ENCODE measurements at regions not wholly inside any gene's neighbourhood (a gene's known extent, or its start where the extent isn't known, plus 50 kb on each side); places are given as distances from the start of the nearest gene placed in this dataset.
"Not testable (repeated sequence)": the region's sequence is repeated elsewhere in the genome, so short reads cannot be mapped to it uniquely, and the experiment has no call there.

GRCh38 chr5:100161868-100162267, 373.3 kb upstream of the FAM174A start:
- no peaks in the 10 kb centered on the region for H3K36me3 ChIP-seq (ENCODE audit: control insufficient read depth, insufficient read depth, low read length)
- H3K9ac ChIP-seq (ENCODE audit: low read length) = no peak overlapping the region
- H3K27ac ChIP-seq (ENCODE audit: low read depth, low read length) = no peak overlapping the region
- no peak overlapping the region for H3K4me3 ChIP-seq (ENCODE audit: low read length)
- H3K4me1 ChIP-seq (ENCODE audit: control insufficient read depth, insufficient read depth, low read length) = no peaks in the 10 kb centered on the region
- no peaks in the 10 kb centered on the region for H3K27me3 ChIP-seq (ENCODE audit: control insufficient read depth, insufficient read depth, low read length)

DNA sequence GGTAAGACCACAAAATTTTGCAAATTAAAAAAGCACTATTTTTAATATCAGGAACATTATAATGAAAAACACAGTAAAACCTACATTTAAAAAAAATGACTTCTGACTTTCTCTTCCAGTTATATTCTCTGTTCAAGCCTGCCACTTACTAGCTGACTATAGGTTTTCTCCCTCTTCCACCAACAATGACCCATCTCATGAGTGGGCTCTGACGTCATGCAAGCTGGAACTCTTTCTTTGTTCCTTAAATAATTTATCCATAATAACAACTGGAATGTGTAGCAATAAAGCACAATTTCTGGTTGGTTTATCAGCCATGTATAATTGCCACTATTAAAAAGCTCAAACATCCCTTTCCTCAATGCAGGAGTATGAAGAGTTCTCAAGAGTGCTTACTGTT, 378.1 kb upstream of the FAM174A start:
- no peak overlapping the region for H3K9ac ChIP-seq (ENCODE audit: low read length)
- H3K36me3 ChIP-seq (ENCODE audit: control insufficient read depth, insufficient read depth, low read length) = no peaks in the 10 kb centered on the region
- H3K27me3 ChIP-seq (ENCODE audit: control insufficient read depth, insufficient read depth, low read length) = no peaks in the 10 kb centered on the region
- no peaks in the 10 kb centered on the region for H3K4me1 ChIP-seq (ENCODE audit: control insufficient read depth, insufficient read depth, low read length)
- no peak overlapping the region for H3K27ac ChIP-seq (ENCODE audit: low read depth, low read length)
- no peak overlapping the region for H3K4me3 ChIP-seq (ENCODE audit: low read length)

GRCh38 chr5:100148239-100148638, 386.9 kb upstream of the FAM174A start:
- no peaks in the 10 kb centered on the region for H3K36me3 ChIP-seq (ENCODE audit: control insufficient read depth, insufficient read depth, low read length)
- no peaks in the 10 kb centered on the region for H3K4me1 ChIP-seq (ENCODE audit: control insufficient read depth, insufficient read depth, low read length)
- H3K9ac ChIP-seq (ENCODE audit: low read length) = no peak overlapping the region
- no peaks in the 10 kb centered on the region for H3K27me3 ChIP-seq (ENCODE audit: control insufficient read depth, insufficient read depth, low read length)
- H3K4me3 ChIP-seq (ENCODE audit: low read length) = no peak overlapping the region
- H3K27ac ChIP-seq (ENCODE audit: low read depth, low read length) = no peak overlapping the region

- Histone ChIP-seq H3K9ac (ENCODE audit: low read length) (no peak overlapping the region), H3K27me3 (ENCODE audit: control insufficient read depth, insufficient read depth, low read length) (no peaks in the 10 kb centered on the region), H3K36me3 (ENCODE audit: control insufficient read depth, insufficient read depth, low read length) (no peaks in the 10 kb centered on the region), H3K4me1 (ENCODE audit: control insufficient read depth, insufficient read depth, low read length) (no peaks in the 10 kb centered on the region), H3K4me3 (ENCODE audit: low read length) (no peak overlapping the region), H3K27ac (ENCODE audit: low read depth, low read length) (no peak overlapping the region)
Observed at GRCh38 chr5:100142607-100143006, 392.6 kb upstream of the FAM174A start.

- Histone ChIP-seq H3K27me3 (ENCODE audit: control insufficient read depth, insufficient read depth, low read length) (no peaks in the 10 kb centered on the region), H3K27ac (ENCODE audit: low read depth, low read length) (no peak overlapping the region)
Observed at GRCh38 chr5:100131161-100131560, 404.0 kb upstream of the FAM174A start.

GRCh38 chr5:100130307-100130706, 404.9 kb upstream of the FAM174A start:
- Histone ChIP-seq H3K4me3 (ENCODE audit: low read length) (no peak overlapping the region), H3K9ac (ENCODE audit: low read length) (no peak overlapping the region), H3K4me1 (ENCODE audit: control insufficient read depth, insufficient read depth, low read length) (no peaks in the 10 kb centered on the region), H3K27ac (ENCODE audit: low read depth, low read length) (no peak overlapping the region), H3K36me3 (ENCODE audit: control insufficient read depth, insufficient read depth, low read length) (no peaks in the 10 kb centered on the region), H3K27me3 (ENCODE audit: control insufficient read depth, insufficient read depth, low read length) (no peaks in the 10 kb centered on the region)

More at GRCh38 chr5:100131161-100131560, 404.0 kb upstream of the FAM174A start:
- Histone ChIP-seq H3K36me3 (ENCODE audit: control insufficient read depth, insufficient read depth, low read length) (no peaks in the 10 kb centered on the region), H3K4me3 (ENCODE audit: low read length) (no peak overlapping the region), H3K9ac (ENCODE audit: low read length) (no peak overlapping the region), H3K4me1 (ENCODE audit: control insufficient read depth, insufficient read depth, low read length) (no peaks in the 10 kb centered on the region)

- no peaks in the 10 kb centered on the region for H3K36me3 ChIP-seq (ENCODE audit: control insufficient read depth, insufficient read depth, low read length)
- no peak overlapping the region for H3K4me3 ChIP-seq (ENCODE audit: low read length)
- H3K27me3 ChIP-seq (ENCODE audit: control insufficient read depth, insufficient read depth, low read length) = no peaks in the 10 kb centered on the region
- H3K9ac ChIP-seq (ENCODE audit: low read length) = no peak overlapping the region
- H3K27ac ChIP-seq (ENCODE audit: low read depth, low read length) = no peak overlapping the region
- no peaks in the 10 kb centered on the region for H3K4me1 ChIP-seq (ENCODE audit: control insufficient read depth, insufficient read depth, low read length)
Observed at GRCh38 chr5:100119903-100120302, 415.3 kb upstream of the FAM174A start.

- Histone ChIP-seq H3K27ac (ENCODE audit: low read depth, low read length) (no peak overlapping the region), H3K9ac (ENCODE audit: low read length) (no peak overlapping the region), H3K4me3 (ENCODE audit: low read length) (no peak overlapping the region), H3K27me3 (ENCODE audit: control insufficient read depth, insufficient read depth, low read length) (no peaks in the 10 kb centered on the region), H3K4me1 (ENCODE audit: control insufficient read depth, insufficient read depth, low read length) (no peaks in the 10 kb centered on the region), H3K36me3 (ENCODE audit: control insufficient read depth, insufficient read depth, low read length) (no peaks in the 10 kb centered on the region)
Observed at GRCh38 chr5:100110497-100110896, 424.7 kb upstream of the FAM174A start.

DNA sequence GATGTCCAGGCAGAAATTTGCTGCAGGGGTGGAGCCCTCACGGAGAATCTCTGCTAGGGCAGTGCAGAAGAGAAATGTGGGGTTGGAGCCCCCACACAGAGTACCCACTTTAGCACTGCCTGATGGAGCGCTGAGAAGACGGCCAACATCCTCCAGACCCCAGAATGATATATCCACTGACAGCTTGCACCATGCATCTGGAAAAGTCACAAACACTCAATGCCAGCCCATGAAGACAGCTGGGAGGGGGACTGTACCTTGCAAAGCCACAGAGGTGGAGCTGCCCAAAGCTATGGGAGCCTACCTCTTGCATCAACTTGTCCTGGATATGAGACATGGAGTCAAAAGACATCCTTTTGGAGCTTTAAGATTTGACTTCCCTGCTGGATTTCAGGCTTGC, 426.3 kb upstream of the FAM174A start:
- Histone ChIP-seq H3K27me3 (ENCODE audit: control insufficient read depth, insufficient read depth, low read length) (no peaks in the 10 kb centered on the region), H3K27ac (ENCODE audit: low read depth, low read length) (no peak overlapping the region), H3K36me3 (ENCODE audit: control insufficient read depth, insufficient read depth, low read length) (no peaks in the 10 kb centered on the region), H3K4me3 (ENCODE audit: low read length) (no peak overlapping the region), H3K9ac (ENCODE audit: low read length) (no peak overlapping the region), H3K4me1 (ENCODE audit: control insufficient read depth, insufficient read depth, low read length) (no peaks in the 10 kb centered on the region)

- H3K4me1 ChIP-seq (ENCODE audit: control insufficient read depth, insufficient read depth, low read length); H3K27me3 ChIP-seq (ENCODE audit: control insufficient read depth, insufficient read depth, low read length); H3K4me3 ChIP-seq (ENCODE audit: low read length): not testable (repeated sequence)
Observed at GRCh38 chr5:100103592-100104119, 431.5 kb upstream of the FAM174A start.

DNA sequence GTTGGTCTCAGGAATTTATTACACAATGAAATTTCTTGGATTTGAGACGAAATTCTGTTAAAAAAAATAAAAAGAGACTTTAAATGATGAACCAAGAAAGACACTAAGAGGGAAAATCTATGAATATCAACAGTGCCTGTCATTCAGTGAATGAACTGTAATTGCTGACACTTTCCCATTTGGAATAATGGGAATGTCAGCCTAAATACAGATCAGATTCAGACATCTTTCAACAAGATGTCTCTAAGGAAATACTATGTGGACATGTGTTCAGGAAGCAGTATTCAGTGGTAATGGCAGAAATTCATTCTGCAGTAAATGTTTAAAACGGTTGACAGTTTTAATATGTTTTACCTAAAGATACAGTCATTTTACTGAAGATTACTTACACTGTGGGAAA, 433.7 kb upstream of the FAM174A start:
- not testable (repeated sequence) for H3K27me3 ChIP-seq (ENCODE audit: control insufficient read depth, insufficient read depth, low read length); H3K9ac ChIP-seq (ENCODE audit: low read length); H3K4me3 ChIP-seq (ENCODE audit: low read length); H3K4me1 ChIP-seq (ENCODE audit: control insufficient read depth, insufficient read depth, low read length); H3K36me3 ChIP-seq (ENCODE audit: control insufficient read depth, insufficient read depth, low read length); H3K27ac ChIP-seq (ENCODE audit: low read depth, low read length)

More at GRCh38 chr5:100103592-100104119, 431.5 kb upstream of the FAM174A start:
- not testable (repeated sequence) for H3K27ac ChIP-seq (ENCODE audit: low read depth, low read length); H3K9ac ChIP-seq (ENCODE audit: low read length); H3K36me3 ChIP-seq (ENCODE audit: control insufficient read depth, insufficient read depth, low read length)

DNA sequence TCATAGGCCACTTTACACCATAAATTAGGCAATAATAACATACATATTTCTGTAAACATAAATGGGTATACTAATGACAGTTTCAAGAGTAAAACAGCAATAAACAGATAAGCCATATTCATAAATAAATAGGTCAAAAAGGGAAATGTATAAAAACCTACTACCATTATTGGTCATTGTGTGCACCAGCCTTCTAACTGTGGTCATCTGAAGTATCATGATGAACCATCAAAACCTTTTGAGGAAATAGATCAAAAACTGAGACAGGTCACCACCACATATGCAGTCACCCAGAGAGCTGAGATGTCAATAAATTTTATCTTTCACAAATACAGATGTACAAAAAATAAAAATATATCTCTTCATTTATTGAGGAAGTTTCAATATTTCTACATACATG, 438.8 kb upstream of the FAM174A start:
- H3K4me1 ChIP-seq (ENCODE audit: control insufficient read depth, insufficient read depth, low read length); H3K9ac ChIP-seq (ENCODE audit: low read length); H3K36me3 ChIP-seq (ENCODE audit: control insufficient read depth, insufficient read depth, low read length); H3K27me3 ChIP-seq (ENCODE audit: control insufficient read depth, insufficient read depth, low read length); H3K27ac ChIP-seq (ENCODE audit: low read depth, low read length); H3K4me3 ChIP-seq (ENCODE audit: low read length): not testable (repeated sequence)

GRCh38 chr5:100080703-100081102, 454.5 kb upstream of the FAM174A start:
- not testable (repeated sequence) for H3K4me1 ChIP-seq (ENCODE audit: control insufficient read depth, insufficient read depth, low read length); H3K9ac ChIP-seq (ENCODE audit: low read length); H3K27ac ChIP-seq (ENCODE audit: low read depth, low read length); H3K36me3 ChIP-seq (ENCODE audit: control insufficient read depth, insufficient read depth, low read length); H3K27me3 ChIP-seq (ENCODE audit: control insufficient read depth, insufficient read depth, low read length); H3K4me3 ChIP-seq (ENCODE audit: low read length)
